Panc1 (cell line): ENCODE measurements at regions not wholly inside any gene's neighbourhood (a gene's known extent, or its start where the extent isn't known, plus 50 kb on each side); places are given as distances from the start of the nearest gene placed in this dataset.

Source experiments
- CTCF ChIP-seq: fragments of 450-650 bp; IDR thresholded peaks from 2 replicates; pipeline ENCODE4 v1.5.1; 2017; ENCODE audit warnings: mild to moderate bottlenecking
- REST ChIP-seq, 2 experiments: IDR thresholded peaks; 2 replicates each; pipeline ENCODE4 v1.6.1; 2011 to 2012; ENCODE audit warnings: low read depth in 2 of 2, control low read depth in 1 of 2, low read length in 1 of 2, mild to moderate bottlenecking in 1 of 2, moderate library complexity in 1 of 2; ENCODE audit not compliant: insufficient read depth in 1 of 2
- SIN3A ChIP-seq: IDR thresholded peaks from 2 replicates; pipeline ENCODE4 v1.6.1; 2012; ENCODE audit warnings: low read depth, mild to moderate bottlenecking, low read length, moderate library complexity, borderline replicate concordance; ENCODE audit not compliant: insufficient read depth

GRCh38 chr7:106520962-106521514 lies 139.9 kb downstream of the CCDC71L start:
- TF ChIP-seq REST (IDR thresholded peaks at IDR 0.05; ENCODE audit: insufficient read depth in 1 of 2, low read depth in 2 of 2, low read length in 1 of 2) (no peak), CTCF (0 out of 2 replicates have a peak, but pooled peaks have one; percentile 8), SIN3A (no peak)
